GM18520 (cell line): ENCODE measurements at regions not wholly inside any gene's neighbourhood (a gene's known extent, or its start where the extent isn't known, plus 50 kb on each side); places are given as distances from the start of the nearest gene placed in this dataset.

Source experiments
- ATAC-seq: cut with Tn5 transposase; IDR thresholded peaks from one replicate; pipeline ENCODE4 v1.9.1; 2021; ENCODE audit not compliant: unreplicated experiment

DNA sequence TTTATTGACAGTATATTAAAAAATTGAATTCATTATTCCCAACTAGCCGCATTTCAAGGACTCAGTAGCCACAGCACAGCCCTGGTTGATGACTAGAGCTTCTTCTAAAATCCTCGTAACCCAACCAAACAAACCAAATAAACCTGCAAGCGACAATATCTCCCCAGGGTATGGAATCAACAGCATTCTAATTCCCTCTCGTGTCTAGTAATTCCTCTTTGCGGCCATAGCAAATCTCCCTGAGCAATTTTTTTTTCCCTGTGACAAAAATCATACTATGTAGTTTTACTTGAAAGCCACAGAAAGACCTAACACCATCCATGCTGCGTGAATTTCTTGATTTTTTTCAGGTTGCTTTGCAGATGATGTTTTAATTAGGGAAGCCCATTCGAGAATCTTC, 143.4 kb upstream of the MYOCD start:
- ATAC-seq = no peak

- ATAC-seq = no peak
Observed at GRCh38 chr17:12522743-12523183, 142.9 kb upstream of the MYOCD start.

DNA sequence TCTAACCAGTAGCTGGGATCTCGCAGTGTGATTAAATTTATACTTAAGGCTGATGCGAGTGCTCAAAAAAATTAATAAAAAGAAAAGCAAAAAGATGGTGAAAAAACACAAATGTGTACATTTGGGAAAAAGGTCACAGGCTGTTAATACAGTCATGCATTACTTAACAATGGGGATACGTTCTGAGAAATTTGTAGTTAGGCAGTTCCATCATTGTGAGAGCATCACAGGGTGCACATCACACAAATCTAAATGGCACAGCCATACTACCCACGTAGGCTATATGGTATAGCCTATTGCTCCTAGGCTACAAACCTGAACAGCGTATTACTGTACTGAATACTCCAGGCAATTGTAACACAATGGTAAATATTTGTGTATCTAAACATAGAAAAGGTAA, 142.4 kb upstream of the MYOCD start:
- no peak for ATAC-seq

GRCh38 chr17:12528036-12528435, 137.7 kb upstream of the MYOCD start:
- ATAC-seq = no peak

GRCh38 chr17:12530161-12530560, 135.5 kb upstream of the MYOCD start:
- ATAC-seq = no peak

DNA sequence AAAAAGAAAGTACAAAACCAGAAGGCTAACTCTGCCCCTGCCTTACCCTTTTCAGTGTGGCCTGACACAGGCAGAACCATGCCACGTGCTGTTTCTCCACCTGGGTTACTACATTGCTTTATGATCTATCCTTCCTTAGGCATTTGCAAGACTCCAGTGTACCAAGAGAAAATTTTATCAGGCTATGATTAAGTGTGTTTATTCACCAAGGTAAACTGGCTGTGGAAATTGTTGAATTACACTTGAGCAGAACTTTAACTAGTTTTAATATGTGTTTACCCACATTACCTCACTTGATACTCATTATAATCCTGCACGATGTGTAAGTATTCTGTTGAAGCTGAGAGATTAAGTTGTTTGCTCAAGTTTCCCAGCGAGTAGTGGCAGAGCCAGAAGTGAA, 129.7 kb upstream of the MYOCD start:
- ATAC-seq = no peak

- no peak for ATAC-seq
Observed at GRCh38 chr17:12536472-12536871, 129.2 kb upstream of the MYOCD start.

DNA sequence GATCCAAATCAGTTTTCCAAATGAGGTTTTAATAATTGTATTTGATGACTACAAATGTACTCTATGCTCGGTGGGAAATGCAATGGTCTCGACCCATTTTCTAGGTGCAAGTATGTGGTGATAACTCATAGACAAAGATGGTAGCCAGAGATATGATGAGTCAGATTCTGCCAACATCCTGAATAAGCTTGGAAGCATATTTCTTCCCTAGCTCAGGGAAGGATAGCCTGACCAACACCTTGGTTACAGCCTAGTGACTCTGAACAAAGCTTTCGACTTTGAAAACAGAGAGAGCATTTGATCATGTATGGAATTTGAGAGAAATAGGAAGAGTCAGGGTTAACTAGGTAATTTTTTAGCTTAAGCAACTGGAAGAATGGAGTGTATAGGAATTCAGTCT, 128.3 kb upstream of the MYOCD start:
- no peak for ATAC-seq

- no peak for ATAC-seq
Observed at GRCh38 chr17:12538003-12538402, 127.7 kb upstream of the MYOCD start.

DNA sequence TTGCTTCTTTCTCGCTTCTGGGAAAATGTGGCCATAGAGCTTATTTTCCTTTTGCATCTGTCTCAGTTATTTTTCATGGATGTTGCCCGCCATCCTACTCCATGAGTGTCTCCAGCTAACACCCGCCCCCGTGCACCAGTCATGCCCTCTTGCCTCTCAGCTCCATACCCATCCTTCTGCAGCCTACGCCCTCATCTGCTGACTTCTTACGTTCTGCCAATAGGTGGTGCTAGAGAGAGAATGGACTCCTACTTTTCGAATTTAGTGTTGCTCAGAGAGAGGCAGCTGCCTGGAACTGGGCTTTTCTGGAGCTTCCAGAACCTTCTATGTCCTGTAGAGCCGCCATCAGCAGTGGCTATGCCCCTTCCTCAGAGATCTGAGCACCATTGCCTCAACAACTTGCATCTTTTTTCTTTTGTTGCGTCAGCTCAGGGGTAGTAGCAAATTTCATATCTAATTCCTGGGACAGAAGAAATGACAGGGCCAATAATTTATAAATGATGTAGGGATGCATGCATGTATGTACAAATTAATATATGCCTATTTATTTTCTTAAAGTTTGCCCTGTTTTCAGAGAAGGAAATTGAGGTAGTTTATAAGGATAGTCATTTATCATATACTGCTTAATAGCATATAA, 119.7 kb upstream of the MYOCD start:
- no peak for ATAC-seq

GRCh38 chr17:12546983-12547382, 118.7 kb upstream of the MYOCD start:
- ATAC-seq = no peak

DNA sequence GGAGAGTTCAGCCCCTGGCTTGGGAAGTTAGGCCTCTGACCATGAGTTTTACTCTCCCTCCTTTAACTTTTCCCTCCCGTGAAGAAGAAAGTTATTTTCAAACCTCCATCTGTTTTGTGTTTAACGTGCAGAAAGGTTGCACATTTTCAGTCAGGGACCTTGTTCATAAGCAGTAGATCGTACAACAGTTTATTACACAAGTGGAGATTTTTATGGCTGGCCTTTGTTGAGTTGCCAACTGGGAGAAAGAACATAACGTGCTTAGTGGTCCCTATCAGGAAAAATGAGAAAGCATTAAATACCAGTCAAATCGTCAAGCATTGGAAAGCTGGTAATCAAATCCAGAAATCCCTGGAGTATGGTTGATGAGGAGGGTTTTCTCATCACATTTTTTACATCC, 117.9 kb upstream of the MYOCD start:
- ATAC-seq = no peak

DNA sequence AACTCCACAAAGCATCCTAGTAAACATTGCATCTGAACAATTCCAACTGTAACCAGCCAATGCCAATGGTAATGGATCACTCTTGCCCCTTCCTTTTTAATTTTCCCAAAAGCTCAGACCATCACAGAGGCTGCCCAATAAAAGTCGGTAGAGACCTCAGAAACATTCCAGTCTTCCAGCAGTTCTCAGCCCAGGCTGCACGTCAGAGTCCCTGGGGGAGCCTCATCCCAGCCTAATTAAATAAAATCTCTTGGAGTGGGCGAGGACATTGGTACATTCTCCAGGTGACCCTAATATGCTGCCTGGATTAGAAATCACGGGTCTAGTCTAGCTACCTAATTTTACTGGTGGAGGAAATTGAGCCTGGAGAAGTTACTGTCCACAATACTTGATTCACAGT, 117.1 kb upstream of the MYOCD start:
- no peak for ATAC-seq

- no peak for ATAC-seq
Observed at GRCh38 chr17:12549499-12550041, 116.1 kb upstream of the MYOCD start.

DNA sequence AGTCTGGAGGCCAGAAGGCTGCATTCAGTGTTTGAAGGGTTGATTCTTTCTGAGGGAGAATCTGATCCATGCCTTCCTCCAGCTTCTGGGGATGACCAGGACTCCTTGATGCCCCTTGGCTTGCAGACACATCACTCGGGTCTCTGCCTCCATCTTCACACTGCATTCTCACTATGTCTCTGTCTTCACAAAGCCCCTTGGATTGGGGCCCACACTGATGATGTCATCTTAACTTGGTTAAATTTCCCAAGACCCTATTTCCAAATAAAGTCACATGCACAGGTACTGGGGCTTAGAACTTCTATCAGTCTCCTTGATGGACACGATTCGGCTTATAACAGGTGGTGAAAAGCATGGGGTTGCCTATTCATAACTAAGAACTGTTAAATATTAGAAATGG, 112.1 kb upstream of the MYOCD start:
- no peak for ATAC-seq

DNA sequence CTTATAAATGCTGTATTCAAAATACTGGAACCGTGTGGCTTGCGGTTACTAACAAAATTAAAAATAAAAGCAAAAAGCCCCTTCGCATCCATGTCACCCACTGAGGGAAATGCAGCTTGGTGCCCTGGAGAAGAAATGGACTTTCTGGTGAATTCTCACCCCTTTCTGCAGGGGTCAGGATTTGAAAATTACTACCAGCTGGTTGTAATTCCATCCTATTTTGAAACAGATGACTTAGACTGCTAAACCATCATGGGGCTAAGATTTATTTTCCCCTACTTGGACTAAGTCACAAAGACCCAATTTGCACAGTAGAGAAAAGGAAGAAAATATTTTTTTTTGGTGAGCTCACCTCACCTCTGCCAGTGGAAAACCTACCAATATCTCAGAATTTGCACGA, 111.4 kb upstream of the MYOCD start:
- ATAC-seq = no peak

GRCh38 chr17:12566291-12566690, 99.4 kb upstream of the MYOCD start:
- ATAC-seq = no peak

DNA sequence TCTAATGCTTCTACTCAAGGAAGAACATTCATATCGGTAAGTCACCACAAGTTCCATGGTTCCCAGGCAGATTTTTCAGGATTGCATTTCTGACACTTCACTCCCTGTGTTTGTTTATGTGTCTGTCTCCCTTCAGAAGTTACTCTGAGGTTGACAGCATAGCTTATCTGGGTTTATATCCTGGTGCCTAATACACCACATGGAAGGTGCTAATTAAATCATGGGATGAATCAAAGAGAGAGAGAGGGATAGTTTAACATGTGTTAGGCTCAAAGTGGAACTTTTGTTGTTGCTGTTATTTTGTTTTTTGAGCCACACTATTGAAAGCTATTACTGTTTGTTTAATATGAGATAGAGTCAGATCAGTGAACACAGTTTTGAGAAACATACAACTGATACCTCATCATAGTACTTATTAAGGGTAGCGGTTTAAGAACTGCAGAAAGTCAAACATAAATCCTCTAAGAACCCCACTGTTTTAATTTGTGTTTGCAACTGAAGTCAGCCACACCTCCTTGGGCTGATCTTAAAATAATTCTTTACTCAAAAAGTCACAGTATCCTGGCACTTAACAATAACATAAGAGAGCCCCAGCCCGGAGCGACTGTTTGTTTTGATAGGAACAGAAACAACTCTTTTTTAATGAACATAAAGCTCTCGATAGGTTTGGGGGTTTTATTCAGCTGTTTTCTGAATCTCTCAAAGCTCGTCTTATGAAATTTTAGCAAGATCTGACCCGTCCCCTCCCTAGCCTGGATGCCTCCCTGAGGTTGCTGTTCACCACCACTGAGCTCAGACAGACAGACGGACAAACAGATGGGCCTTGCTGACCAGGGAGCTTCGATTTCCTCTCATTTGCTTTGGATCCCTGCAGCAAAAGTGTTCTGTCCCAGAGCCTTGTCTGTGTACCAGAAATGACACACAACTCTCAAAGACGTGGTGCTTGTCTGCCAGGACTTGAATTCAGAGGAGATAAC, 98.3 kb upstream of the MYOCD start:
- no peak for ATAC-seq

DNA sequence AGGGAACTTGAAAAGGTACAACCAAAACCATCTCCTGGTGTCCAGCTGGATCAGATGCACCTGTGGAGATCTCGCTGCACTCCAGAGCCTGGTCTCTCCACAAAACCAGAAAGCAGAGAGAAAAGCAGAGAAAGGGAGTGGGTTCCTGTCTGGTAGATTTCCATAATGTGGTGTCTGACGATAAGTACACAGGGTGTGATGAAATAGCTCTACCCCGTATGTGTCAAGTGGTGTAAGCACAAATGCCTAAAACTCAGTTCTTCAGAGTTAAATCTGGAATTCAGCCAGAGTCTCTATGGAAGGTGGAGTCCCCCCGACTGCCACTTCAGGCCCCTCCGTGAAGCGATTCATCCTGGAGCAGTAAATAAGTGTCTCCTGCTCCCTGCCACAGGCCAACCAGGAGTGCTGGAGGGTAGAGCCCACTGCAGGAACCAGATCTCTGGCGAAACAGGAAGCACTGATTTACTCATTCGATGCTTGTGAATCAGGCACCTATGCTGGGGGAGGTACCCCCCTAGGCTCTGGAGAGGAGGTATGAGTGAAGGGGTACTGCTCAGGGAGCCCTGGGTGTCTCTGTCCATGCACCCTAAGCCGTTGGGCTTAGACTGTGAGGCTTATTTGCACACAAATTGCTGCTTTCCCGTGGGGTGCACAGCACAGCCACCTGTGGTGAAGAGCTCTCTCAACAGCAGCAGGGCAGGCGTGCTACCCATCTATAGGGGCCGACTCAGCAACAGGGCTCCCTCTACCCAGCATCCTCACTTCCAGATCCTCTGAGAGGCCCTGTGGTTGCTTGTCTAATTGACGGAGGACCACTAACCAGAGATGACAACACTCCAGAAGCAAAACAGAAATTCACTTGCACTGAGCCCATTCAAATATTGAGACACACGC, 97.1 kb upstream of the MYOCD start:
- no peak for ATAC-seq

GRCh38 chr17:12571606-12572005, 94.1 kb upstream of the MYOCD start:
- no peak for ATAC-seq

DNA sequence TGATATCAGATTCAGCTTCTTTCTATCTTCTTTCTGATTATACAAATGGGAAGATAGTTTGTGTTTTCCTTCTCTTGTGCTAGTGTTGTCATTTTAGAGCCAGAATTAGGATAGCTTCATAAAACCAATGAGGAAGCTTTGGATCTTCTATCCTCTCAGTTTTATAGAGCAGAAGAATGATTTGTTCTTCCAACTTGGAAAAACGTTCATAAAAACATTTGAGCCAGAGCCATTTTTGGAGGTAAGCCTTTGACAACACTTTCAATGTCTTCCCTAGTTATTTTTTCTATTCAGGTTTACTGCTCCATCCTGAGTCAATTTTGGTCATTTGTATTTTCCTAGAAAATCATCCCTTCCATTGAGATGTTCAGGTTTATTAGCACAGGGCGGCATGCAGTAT, 91.2 kb upstream of the MYOCD start:
- no peak for ATAC-seq
